Effector CD4-positive, alpha-beta T cell (primary cell): ENCODE measurements at regions not wholly inside any gene's neighbourhood (a gene's known extent, or its start where the extent isn't known, plus 50 kb on each side); places are given as distances from the start of the nearest gene placed in this dataset.
"Not testable (repeated sequence)": the region's sequence is repeated elsewhere in the genome, so short reads cannot be mapped to it uniquely, and the experiment has no call there.

Experiments used
- DNase-seq: peaks from one replicate; pipeline ENCODE4 v3.0.0-alpha.2; 2020

DNA sequence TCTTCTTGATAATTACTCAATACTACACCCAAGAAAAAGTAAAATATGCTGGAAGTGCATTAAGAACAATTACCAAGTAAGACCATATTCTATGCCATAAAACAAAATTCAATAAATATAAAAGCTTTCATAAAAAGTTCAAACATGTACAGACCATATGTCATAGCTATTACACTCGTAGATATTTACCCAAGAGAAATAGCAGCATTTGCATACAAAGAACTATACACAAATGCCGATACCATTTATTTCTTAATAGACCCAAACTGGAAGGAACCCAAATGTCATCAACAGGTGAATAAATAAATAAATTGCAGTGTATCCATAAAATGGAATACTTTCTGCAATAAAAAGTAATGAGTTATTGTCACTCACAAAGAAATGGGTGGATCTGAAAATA lies 78.3 kb upstream of the SLC16A7 start:
- no peak for DNase-seq

DNA sequence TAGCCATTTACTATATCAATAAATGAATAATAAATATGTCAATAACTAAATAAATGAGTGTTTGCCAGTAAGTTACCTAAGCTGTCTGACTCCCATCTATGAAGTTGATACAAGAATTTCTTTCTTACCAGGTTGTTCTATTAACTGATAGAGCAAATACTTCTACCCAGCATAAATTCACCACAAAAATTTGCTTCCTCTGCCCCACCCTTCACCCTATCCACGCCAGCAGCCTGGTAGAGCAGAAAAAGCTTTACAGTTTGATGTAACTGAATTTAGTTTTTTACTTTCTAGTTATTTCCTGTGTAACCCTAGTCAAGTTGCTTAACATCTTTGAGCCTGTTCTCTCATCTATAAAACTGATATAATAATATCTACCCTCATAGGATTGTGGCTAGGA lies 94.9 kb upstream of the SLC16A7 start:
- DNase-seq = no peak

DNA sequence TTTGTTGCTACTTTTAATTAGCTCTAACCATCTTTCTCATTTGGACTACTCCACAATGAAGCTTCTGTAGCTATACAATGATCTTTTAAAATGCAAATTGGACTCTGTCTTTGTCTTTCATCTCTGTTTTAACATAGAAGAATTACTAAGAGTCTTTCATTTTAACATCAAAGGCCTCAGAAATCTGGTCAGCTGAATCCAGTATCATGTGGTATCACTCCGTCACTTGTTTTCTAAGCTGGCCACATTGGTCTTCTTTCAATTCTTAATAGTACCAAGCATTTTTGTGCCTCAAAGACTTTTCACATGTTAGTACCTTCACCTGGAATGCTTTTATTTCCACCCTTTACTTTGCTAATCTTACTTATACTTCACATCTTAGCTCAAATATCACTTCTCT lies 95.5 kb upstream of the SLC16A7 start:
- DNase-seq = no peak

DNA sequence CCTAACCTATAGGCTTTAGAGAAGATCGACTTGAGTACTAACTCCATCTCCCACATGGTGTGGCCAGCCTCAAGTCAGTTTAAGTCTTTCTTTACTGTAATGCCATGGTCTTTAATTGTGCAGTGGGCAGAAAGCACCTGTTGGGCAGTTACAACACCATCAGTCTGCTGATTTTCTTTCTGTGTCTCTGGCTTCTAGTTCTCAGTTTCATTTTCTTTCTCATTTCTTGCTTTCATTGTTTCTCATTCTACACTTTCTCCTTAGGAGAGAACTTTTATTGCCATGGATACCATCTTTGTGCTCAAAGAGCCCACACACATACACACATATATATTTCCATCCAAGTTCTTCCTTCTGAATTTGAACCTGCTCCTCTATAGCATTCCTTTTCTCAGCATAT lies 96.1 kb upstream of the SLC16A7 start:
- no peak for DNase-seq

DNA sequence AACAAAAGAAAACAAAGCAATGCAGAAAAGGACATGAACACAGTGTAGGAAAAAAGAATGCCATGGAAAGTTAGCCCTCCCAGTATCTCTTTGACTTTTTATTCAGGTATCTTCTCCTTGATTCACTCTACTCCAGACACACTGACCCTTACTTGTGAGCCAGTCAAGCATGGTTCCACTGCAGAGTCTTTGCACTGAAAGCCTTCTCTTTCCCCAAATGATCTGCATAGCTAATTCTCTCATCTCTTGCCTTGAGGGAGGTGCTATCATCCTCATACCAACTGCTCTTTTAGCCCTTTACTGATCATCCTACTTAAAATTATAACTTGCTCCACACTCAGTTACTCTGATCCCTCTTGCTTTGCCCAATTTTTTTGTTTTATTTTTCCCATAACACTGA lies 101.2 kb upstream of the SLC16A7 start:
- no peak for DNase-seq

DNA sequence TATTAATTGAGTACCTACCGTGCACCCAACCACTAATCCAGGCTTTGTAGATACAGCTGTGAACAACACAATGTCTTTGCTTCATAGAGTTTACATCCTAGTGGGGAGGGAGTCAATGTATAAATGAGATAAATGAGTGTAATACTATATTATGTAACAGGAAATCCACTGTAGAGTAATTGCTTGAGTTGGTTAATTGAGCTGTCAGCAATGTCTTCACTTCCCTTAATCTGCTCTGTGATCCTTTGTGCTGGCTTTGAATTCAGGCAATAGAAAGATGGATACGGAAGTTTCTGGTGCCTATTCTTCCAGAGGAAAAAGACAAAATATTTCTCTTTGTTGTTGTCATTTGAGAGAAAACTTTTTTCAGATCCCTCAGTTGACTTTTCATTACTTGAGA lies 104.0 kb upstream of the SLC16A7 start:
- DNase-seq = no peak

DNA sequence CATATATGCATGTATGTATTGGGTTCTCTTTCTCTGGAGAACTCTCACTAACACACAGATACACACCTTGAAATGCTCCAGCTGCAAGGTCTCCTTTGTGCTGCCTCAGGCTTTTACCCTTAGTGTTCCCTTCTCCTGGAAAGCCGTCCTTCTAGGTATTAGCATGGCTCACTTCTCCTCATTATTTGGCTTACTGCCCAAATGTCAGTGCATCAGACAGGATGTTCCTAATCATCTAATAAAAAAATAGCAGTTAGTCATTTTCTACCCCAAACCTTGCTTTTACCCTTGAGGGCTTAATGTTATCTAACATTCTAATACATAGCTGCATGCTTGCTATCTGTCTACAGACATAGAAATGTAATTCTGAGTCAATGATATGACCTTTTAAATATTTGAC lies 109.0 kb upstream of the SLC16A7 start:
- DNase-seq = no peak

DNA sequence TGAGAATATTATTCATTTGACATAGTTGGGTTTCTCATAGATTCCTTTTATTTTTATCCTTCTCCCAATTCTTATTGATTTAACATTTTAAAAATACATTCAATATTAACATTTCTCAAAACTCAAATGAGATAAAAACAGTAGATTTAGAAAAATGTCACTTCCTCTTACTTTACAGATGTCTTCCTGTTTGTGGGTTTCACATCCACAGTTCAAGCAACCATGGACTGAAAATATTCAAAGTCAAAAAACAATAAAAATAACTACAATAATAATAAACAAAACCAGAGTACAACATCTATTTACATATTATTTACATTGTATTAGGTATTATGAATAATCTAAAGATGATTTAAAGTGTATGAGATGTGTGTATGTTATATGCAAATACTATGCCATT lies 111.3 kb upstream of the SLC16A7 start:
- no peak for DNase-seq

DNA sequence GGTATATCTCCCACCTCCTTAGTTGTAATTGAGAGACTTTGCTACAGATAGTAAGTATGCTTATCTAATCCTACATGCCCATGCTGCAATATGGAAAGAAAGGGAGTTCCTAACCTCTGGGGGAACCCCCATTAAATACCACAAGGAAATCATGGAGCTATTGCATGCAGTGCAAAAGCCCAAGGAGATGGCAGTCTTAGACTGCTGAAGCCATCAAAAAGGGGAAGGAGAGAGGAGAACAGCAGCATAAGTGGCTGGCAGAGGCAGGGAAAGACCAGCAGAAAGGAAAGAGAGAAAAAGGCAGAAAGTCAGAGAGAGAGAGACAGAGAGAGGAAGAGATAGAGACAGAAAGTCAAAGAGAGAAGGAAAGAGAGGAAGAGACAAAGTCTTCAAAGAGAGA lies 121.6 kb upstream of the SLC16A7 start:
- DNase-seq = not testable (repeated sequence)

DNA sequence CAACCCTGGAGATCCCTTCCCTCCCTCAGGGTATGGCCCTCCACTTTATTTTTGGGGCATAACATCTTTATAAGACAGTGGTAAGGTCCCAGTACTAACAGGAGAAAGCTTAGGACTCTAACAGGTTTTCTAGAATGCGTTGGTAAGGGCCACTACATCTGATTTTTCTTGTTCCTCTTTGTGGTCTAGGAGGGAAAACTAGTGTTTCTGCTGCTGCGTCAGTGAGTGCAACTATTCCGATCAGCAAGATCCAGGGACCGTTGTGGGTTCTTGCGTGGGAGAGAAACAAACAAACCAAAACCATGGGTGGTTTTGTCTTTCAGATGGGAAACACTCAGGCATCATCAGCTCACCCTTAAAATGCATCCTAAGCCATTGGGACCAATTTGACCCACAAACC lies 123.6 kb upstream of the SLC16A7 start:
- DNase-seq = no peak

DNA sequence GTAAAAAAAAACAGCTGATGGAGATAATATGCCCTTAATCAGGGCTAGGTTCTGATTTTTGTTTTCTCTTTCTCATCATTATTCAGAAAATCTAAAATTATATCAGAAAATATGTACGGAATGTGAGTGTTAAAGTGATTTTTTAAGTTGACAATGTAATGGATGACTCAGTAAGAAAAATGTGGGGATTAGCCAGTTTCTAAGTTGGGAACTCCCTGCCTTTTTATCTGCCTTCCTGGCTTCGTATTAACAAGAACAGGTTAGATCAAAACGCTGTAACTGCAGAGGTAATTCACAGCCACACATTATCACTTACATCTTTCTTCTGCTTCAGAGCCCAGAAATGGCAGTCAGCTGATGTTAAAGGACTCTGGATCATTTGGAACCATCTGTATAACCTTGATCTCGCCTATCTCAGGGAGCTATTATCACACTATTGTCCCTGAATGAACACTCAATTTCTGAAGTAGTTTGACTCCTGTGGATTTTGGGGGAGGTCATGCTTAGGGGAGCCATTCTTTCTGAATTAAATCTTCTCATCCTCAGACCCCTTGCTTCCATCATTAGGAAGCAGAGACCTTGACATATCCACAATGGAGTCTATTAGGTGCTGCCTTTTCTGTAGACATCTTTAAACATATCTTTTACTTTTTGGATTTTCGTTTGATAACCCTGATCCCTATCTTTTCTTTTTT lies 135.7 kb upstream of the SLC16A7 start:
- DNase-seq = no peak

DNA sequence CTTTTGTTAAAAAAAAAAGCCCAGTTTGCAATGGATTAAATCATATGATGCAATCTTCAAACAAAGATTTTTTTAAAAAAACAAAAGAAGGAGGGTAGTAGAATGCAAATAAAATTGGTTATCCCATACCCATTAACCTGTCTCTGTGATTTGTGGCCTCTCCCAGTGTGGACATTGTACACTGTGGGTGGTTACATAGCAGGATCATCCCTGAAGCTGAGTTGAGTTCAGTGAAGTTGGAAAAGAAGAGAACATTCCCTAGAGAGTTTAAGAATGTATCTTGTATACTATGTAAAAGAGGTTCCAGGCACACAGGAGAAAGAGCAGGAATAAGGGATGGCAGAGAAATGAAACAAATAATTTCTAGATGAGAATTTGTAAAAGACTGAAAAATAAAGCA lies 142.4 kb upstream of the SLC16A7 start:
- DNase-seq = no peak

DNA sequence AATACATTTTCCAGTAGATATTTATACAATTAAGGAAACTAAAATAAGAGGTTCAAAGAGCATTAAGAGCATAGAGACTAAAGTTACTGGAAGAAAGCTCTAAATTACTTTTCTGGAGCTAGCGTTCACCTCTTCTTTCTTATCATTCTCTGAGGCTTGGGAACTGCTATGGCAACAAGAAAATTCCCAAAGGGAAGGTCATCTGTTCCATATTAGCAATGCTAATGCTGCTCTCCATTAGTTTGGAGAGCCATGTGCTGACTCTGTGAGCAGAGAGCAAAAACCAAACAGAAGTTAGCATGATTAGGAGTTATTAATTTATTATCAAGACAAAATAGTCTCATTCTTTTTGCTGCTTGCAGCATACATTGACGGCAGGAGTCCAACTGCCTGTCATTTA lies 143.1 kb upstream of the SLC16A7 start:
- no peak for DNase-seq

DNA sequence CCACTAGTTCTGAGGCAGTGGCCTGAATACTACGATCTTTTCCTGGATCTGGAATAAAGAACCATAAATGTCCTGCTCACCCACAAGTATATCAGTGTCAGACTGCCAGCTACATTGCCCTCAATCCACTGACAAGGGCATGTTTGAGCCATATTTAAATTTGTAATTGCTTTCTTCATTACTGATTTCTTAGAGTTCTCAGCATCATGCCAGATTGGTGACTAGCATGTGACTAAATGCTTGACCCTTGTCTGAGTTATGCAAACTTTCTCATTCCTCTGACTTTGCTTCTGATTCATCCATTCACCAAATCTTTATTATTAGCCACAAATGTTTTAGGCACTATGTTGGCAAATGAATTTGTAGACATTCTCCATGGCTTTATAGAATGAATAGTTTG lies 143.6 kb upstream of the SLC16A7 start:
- DNase-seq = no peak

DNA sequence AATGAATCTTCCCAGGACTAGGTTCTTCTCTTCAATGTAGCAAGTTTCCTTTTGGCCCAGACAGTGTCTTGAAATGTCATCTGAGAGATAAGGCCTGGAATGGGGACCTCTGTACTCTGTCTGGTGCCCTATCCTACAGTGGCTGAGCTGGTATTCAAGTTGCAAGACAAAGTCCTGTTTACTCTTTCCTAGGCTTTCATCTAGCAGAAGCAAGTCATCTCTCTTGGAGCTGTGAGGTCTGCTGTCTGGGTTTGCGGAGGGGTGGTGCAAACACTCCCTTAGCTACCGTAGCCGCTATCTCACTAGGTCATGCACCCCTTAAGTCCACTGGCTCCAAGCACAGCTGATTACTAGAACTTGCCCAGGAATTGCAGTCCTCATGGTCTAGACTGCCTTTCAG lies 149.7 kb upstream of the SLC16A7 start:
- DNase-seq = no peak

DNA sequence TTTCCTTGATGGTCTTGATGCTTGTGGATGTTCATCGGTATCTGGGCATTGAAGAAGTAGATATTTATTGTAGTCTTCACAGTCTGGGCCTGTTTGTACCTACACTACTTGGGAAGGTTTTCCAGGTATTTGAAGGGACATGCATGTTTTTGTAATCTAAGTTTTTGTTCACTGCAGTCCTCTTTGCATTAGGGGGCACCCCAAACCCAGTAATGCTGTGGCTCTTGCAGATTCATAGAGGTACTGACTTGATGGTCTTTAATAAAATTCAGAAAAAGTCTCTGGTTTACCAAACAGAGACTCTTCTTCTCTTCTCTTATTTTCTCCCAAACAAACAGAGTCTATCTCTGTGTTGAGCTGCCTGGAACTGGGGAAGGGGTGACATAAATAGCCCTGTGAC lies 150.9 kb upstream of the SLC16A7 start:
- DNase-seq = no peak

DNA sequence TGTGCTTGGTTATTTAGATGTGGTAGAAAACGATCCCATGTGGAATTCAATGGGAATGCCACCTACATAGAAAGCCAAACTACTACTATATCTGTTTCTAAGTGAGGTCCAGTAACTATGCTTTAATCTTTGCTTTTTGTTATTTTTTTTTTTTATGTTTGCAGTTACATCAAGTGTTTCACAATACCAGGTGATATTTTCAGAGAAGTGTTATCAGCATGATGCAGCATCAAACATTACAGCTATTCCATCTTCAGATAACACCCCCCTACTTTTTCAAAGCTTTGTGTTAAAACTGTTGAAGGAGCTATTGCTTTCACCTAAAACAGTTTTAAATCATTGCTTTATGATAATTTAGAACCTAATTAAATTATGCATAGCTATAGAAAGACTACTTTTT lies 163.8 kb upstream of the SLC16A7 start:
- DNase-seq = no peak

DNA sequence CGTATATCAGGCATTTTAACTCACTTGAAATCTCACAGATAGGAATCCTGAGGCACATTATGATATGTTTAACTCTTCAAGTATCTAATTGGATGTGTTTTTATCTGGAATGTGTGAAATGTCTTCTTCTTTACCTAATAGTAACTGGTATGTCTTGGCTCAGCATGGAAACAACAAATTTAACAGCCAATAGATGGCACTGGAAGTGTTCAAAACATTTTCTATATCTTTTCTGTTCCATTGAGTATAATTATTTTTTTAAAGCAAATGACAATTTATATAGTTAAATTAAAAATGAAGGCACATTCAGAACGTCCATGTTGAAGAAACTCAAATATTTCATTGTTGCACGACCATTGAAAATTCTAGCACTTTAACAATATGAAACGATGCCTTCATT lies 164.6 kb upstream of the SLC16A7 start:
- DNase-seq = no peak

DNA sequence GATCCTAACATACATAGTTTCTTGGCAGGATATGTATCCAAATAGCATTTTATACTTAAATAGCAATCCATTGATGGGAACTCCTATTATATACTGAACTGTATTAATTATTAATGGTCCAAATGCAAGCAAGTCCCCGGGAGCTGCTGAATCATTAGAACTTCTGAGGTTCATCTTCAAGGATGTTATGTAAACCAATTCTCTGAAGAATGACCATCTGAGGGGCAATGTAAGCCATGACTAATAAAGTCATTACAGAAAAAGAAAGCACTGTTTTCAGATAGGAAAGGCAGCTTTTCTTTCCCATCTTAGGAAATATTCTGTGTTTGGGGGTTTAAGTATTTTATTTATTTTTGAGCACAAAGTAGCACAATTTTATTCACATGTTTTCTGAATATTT lies 166.1 kb upstream of the SLC16A7 start:
- no peak for DNase-seq

DNA sequence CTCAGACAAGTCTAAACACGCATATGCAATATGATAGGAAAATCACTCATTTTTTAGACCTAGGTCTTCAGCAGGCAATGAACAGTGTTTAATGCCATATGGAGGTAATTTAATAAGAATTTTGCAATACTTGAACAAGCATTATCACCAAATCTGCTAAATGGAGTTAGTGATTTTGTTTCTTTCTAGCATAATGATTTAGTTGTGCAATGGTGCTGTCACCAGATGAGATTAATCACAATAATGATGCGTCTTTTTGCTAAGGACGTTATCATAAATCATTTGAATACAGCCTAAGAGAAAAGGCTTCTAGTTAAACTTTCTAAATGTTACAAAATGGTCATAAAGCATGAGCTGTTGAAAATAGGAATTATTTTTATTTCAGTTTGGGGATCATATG lies 170.0 kb upstream of the SLC16A7 start:
- no peak for DNase-seq

DNA sequence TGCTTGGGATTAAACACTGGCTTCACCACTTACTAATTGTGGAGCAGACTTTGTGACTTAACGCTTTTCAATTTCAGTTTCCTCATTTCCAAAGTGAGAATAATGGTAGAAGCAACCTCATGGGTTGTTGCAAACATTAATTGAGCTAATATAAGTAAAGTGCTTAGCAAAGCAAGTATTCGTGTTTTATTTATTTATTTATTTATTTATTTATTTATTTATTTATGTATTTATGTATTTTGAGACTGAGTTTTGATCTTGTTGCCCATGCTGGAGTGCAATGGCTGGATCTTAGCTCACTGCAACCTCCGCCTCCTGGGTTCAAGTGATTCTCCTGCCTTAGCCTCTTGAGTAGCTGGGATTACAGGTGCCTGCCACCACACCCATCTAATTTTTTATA lies 171.2 kb upstream of the SLC16A7 start:
- not testable (repeated sequence) for DNase-seq

DNA sequence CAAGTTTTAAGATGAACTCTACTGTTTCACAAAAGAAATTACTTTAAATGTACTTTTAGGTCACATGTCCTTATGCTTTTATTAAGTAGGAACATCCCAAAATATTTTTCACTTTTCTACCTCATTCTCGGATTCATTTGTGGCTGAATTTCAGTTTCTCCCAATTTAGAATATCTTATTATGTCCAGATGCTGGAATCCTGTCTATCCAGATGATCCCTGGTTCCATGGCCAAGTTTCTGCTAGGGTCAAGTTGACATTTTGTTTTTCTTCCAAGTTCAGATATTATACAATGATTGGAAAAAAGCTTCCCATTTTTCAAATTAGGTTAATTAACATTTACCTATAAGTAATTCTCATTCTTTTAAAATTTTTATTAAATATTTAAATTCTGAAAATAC lies 181.8 kb upstream of the SLC16A7 start:
- no peak for DNase-seq

DNA sequence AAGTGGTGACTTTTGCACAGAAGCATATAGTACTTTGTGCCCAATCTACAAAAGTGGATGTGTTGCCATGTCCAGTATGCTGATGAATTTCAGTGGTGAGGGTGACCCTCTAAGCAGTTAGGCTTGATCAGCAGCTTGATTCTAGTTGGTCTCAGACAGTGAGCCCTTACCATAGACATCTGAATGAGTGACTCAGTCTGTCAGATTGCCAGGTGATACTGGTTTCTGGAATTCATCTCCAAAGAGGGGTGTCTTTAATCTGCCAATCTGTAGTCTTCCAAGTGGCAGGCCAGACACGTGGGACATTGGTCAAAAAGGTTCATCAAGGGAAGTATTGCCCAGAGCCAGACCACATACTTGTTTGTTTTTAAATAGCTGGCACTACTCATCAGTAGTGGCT lies 187.4 kb upstream of the SLC16A7 start:
- DNase-seq = no peak

DNA sequence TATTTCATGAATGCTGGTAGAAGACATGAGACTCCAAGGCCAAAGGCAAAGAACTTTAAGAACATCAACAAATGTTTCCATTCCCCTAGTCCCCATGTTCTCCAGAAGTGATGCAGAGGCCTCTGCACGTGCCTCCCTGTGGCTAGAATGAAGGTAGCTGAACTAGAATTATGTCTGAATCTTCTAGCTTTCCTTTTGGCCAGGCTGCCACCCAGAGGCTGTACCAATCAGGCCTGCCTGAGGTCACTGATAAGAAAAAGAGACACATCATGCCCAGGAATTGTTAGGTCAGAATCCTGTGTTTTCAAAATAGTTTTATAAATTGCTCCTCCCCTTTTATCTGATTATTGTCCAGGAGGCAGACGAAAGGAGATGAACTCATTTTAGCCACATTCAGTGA lies 188.0 kb upstream of the SLC16A7 start:
- DNase-seq = no peak

DNA sequence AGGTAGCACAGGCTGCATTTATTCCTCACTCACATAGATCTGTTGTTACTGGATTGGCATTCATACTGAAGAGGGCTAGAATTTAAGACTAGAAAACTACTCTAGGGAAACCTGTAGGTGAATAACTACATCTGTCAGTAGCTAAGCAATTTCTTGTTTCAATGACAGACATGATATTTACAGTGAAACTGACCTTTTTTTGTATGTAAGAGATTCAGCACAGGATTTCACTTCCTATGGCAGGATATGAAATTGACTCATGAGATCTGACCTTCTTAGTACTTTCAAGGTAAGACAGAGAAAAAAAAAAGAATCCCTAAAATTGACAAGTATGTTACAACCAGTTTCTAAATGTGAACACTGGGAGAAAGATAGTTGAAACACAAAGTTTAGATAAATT lies 189.8 kb upstream of the SLC16A7 start:
- DNase-seq = no peak
